ENCODE measurements at regions not wholly inside any gene's neighbourhood (a gene's known extent, or its start where the extent isn't known, plus 50 kb on each side); places are given as distances from the start of the nearest gene placed in this dataset.

DNA sequence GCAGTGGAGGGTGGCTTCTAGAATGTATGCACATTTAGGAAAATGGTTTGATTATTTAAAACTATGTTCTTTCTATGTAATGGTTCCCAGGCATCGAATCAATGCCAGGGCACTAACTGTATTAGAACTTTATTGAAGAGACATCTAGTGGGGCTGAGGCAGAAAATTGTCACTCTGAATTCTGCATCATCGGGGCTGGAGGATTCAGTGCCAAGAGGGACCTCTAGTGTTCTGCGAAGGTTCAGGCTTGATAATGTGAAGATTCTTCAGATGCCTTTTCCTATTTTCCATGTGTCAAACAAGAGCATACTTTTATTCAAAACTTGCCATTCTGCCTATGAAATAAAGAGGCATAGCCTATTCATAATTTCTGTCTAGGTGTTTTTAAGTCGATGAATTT lies 146.3 kb downstream of the CAND1 start:
- TF ChIP-seq, protein P1, sequence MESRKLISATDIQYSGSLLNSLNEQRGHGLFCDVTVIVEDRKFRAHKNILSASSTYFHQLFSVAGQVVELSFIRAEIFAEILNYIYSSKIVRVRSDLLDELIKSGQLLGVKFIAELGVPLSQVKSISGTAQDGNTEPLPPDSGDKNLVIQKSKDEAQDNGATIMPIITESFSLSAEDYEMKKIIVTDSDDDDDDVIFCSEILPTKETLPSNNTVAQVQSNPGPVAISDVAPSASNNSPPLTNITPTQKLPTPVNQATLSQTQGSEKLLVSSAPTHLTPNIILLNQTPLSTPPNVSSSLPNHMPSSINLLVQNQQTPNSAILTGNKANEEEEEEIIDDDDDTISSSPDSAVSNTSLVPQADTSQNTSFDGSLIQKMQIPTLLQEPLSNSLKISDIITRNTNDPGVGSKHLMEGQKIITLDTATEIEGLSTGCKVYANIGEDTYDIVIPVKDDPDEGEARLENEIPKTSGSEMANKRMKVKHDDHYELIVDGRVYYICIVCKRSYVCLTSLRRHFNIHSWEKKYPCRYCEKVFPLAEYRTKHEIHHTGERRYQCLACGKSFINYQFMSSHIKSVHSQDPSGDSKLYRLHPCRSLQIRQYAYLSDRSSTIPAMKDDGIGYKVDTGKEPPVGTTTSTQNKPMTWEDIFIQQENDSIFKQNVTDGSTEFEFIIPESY (IDR thresholded peaks at IDR 0.05), result no peak
- TF ChIP-seq, protein P2, sequence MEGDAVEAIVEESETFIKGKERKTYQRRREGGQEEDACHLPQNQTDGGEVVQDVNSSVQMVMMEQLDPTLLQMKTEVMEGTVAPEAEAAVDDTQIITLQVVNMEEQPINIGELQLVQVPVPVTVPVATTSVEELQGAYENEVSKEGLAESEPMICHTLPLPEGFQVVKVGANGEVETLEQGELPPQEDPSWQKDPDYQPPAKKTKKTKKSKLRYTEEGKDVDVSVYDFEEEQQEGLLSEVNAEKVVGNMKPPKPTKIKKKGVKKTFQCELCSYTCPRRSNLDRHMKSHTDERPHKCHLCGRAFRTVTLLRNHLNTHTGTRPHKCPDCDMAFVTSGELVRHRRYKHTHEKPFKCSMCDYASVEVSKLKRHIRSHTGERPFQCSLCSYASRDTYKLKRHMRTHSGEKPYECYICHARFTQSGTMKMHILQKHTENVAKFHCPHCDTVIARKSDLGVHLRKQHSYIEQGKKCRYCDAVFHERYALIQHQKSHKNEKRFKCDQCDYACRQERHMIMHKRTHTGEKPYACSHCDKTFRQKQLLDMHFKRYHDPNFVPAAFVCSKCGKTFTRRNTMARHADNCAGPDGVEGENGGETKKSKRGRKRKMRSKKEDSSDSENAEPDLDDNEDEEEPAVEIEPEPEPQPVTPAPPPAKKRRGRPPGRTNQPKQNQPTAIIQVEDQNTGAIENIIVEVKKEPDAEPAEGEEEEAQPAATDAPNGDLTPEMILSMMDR (IDR thresholded peaks at IDR 0.05; ENCODE audit: low read depth, low read length, missing input control), result peak; percentile 33
- TF ChIP-seq TAF1 (conservative IDR thresholded peaks at IDR 0.05), result no peak
- no peak for TF ChIP-seq YY1 (IDR thresholded peaks at IDR 0.05)
- TF ChIP-seq, protein P3, sequence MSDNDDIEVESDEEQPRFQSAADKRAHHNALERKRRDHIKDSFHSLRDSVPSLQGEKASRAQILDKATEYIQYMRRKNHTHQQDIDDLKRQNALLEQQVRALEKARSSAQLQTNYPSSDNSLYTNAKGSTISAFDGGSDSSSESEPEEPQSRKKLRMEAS (IDR thresholded peaks at IDR 0.05), result no peak
- peak; percentile 69 to 82 for TF ChIP-seq RAD21 (IDR thresholded peaks at IDR 0.05)
